ENCODE measurements at regions not wholly inside any gene's neighbourhood (a gene's known extent, or its start where the extent isn't known, plus 50 kb on each side); places are given as distances from the start of the nearest gene placed in this dataset.
"Not testable (repeated sequence)": the region's sequence is repeated elsewhere in the genome, so short reads cannot be mapped to it uniquely, and the experiment has no call there.

DNA sequence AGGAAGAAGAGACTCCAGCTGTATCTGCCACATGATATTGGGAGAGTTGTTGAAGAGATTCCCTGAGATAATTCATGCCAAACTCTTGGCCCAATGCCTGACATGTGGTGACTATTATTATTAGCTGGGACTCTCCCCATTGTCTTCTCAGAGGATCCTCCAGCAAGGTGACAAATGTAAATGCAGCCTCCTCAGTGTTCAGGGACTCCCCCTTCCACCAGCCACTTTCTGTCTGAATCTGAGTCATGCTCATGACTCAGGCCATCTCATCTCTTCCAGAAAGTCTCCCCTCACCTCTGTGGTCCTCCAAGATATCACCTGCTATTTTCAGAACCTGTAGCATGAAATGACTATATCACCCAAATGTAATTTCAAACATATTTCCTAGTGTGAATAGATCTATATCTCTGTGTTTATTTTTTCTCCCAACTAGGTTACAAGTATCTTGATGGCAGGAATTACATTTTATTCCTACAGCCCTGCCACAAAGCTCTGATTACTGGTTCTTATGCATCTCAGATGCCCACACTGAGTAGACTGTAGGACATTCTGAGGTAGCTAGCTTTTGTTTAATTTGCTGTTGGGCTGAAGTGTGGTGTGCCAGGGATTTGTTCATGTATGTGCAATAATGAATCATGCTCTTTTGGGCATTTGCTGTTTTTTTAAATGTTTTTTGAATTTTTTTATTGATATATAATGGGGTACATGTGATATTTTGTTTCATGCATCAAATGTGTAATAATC, 126.6 kb upstream of the IL12B start:
- DNase-seq: no peak

DNA sequence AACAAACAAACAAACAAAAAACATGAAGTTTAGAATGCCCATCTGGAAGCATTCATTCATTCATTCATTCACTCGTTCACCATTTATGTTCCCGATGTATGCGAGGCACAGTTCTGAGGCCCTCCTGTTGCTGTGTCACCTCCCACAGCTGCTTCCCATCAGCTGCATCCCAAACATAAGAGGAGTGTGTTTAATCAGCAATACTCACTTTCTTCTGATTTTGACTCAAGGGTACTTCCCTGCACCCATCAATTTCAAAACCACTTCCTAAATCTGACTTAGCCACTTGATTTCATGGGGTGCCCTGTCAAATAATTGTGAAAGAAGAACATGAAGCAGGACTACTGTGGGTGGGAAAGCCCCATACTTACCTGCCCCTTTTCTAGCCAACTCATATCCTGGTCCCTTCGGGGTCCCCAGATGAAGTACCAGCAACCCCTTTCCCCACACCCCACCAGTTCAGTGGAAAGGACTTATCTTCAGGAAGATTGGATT, 128.0 kb upstream of the IL12B start:
- no peak for DNase-seq

DNA sequence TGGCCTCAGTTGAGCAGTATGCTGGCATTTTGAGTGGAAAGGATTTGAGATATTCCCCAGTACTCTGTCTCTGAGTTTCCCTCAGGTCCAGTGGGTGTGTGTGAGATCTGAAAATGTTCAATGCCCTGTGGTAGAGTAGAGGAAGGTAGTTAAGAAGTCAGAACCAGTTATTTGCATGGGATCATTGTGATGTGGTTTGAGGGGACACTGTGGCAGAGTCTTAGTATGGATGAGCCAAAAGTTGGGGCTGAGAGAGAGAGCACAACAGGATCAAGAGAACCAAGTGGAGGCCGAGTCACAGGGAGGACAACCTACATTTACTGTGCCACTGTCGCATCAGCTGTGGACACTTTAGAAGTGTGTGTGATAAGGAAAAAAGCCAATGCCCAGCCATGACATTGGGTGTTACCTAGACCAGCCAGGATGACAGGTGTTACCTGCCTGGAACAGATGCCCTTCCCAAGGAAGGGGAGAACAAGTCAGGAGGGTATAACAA, 128.9 kb upstream of the IL12B start:
- no peak for DNase-seq

DNA sequence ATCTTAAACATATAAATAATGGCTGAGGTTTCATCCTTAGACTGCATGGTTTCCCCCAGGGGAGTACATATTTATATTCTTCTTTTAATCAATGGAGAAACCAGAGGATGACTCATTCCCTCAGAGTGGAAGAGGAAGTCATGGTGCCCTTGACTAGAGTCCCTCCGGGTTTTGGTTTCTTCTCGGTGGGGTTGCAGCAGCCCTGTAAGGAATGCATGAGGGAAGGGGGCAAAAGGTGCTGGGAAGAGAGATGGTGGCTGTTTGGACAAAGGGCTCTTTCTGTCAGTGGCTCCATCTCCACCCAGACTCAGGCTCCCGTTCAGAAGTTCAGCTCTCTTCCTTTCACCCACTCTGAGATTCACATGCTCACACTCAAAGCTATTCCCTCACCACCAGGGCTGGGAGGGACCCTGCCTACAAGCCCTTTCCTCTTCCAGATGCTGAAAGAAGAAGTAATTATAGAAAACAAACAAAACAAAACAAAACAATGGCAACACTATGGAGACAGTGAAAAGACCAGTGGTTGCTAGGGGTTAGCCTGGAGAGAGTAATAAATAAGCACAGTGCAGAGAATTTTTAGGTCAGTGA, 129.8 kb upstream of the IL12B start:
- DNase-seq: no peak

DNA sequence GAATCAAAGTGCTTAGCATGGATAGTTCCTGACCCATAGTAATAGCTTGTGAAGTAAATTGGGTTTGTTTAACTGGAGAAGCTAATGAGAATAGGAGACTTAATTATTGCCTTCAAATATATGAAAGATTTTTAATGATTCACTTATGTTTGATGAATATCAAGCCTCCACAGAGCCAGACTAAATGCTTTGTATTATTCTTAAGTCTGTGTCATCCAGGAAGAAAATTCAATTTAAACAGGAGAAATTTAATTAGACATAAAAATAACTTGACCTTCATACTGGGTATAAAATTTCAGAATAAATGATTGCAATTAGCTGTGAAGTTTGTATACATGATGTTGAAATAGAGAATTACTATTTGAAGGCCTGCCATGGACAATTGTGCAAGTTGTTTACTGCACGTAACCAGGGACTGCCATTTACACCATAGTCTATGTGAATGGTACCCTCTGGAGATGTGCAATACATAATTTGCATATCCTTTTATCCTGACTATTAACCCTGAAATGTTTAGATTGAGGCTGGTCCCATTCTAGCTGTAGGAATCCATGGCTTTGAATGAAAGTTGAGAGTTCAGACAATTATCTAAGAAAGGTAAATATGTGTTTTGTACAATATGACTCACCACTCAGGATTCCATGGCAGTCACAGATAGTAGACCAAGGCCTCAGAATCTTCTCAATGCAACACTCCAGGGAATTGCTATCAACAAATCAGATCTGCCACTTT, 133.5 kb upstream of the IL12B start:
- DNase-seq: no peak

DNA sequence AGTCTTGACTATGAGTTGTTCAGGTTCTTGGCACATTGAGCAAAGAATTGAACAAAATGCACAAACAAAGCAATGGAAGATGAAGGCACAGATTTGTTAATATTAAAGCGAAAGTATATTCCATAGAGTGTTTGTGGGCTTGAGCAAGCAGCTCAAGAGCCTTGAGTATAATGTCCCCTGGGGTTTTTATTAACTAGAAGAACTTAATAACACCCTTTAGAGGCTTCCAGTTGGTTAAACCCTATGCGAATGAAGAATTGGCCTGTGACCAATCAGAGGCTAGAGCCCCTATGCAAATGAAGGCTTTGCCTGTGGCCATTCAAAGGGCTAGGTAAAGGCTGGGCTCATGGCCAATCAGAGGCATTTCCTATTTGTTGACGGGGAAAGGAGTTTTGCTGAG, 135.3 kb upstream of the IL12B start:
- no peak for DNase-seq

DNA sequence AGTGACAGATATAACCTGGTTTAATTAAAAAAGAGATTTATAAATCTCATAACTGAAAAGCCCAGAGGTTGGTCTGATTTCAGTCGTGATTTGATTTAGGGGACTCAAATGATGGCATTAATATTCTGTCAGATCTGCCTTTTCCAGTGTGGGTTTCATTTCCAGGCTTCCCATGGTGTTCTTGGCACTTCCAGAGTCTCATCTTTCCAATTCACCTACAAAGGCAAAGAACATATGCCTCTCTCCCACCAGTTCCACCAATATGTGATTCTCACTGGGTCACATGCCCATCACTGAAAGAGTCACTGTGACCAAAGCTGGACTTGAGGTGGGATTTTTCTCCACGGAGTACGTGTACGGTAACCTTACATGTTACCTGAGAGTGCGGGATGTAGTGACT, 137.4 kb upstream of the IL12B start:
- no peak for DNase-seq

DNA sequence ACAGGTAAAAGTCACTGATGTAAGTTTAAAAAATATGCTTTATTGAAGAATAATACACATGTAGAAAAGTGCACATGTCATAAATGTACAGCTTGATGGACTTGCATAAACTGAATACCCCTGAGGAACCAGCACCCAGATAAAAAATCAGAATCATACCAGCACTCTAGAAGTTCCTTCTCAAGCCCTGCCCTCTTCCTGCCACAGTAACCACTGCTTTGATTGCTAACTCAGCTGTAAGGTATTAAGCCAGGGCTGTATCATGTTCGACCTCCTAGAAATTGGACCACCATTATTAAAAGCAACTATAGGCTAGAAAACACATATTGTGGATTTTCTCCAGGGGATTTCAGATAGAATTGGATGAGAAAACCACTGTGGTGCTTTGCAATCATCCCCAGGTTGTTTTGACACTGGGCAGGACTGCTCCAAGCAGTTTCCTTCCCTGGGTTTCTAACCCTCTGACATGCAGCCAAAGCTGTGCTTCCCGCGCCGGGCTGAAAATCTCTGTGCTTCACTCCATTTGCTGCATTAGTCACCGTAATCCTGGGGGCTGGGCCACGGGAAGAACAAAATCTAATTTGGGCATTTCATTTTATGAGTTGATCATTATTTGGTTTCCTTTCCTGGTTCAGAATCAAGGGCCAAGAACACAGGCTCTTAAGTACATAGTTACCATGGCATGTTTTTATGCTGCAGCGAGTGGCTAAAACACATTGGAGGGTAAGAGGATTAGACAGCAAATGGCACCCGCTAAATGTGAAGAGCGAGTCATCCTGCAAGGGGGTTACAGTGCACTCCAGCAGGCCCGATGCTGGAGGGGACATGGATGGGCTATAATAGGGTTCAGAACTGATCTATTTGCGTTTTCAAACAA, 139.4 kb upstream of the IL12B start:
- no peak for DNase-seq

DNA sequence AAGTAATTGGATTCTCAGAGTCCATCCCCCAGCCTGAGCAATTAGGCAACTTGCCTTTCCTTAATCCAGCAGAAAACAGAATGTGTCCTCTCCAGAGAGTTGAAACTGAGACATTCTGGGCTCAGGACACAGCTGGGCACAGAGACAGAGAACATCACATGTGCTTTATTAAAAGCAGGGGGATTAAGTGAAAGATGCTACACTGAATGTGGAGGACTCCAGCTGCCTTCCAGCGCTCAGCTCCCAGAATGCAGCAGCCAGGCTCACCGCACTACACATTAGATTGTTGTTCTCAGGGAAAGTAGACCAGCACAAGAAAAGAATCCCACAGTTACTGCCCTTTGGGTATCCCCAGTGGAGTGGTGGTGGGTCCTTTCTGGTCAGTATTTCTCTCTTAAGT, 141.6 kb upstream of the IL12B start:
- DNase-seq: no peak

DNA sequence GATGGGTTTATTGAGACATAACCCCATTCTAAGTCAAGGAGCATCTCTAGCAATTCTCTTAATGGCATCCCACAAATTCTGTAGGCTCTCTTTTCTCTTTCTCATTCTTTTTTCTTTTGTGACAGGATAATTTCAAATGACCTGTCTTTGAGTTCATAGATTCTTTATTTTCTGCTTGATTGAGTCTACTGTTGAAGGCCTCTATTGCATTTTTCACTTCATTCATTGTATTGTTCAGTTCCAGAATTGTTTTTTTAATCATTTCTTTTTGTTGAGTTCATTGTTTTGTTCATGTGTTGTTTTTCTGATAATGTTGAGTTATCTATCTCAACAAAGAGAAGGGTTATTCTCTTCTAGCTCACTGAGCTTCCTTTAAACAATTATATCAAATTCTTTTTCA, 144.7 kb upstream of the IL12B start:
- DNase-seq: no peak

DNA sequence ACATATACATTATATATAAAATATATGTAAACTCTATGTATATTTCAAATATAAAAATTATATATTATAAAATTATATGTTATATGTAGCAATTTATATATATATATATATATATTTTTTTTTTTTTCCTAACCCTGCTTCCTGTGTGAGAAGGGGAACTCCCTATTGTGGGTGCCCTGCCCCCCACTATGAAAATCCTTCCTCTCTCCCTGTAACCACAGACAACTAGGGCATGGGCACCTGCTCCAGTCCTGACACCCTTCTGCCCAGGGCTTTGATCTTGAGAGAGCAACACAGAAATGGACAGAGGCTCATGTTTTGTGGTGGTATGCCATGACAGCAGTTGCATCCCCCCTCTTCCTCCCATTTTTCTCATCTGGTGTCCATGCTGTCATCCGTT, 148.7 kb upstream of the IL12B start:
- DNase-seq: no peak

DNA sequence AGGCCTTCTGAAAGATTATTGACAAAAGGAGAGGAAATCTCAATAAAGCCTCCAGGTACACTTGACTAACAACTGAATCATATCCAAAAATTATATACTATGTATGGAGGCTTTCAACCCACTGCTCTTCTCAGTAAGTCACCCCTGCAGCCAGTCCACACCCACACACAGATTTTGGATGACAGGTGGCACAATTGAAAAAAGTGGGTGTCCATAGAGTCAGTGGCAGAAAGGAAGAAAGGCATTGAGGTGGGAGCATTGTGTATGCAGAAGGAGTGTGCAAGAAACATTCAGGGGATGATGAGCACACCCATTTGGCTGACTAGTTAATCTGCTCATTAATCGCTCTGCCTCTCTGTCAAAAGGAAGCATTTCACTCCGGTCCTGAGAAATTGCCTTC, 150.6 kb upstream of the IL12B start:
- DNase-seq: no peak

DNA sequence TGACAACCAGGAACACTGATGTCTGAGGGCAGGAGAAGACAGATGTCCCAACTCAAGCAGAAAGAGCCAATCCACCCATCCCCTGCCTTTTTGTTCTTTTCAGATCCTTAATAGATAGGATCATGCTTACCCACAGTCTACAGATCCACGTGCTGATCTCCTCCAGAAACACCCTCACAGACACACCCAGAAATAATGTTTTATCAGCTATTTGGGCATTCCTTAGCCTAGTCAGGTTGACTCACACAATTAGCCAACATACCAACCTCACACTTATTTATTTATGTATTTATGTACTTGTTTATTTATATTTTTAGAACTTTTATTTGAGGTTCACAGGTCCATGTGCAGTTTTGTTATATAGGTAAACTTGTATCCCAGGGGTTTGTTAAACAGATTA, 151.5 kb upstream of the IL12B start:
- no peak for DNase-seq

DNA sequence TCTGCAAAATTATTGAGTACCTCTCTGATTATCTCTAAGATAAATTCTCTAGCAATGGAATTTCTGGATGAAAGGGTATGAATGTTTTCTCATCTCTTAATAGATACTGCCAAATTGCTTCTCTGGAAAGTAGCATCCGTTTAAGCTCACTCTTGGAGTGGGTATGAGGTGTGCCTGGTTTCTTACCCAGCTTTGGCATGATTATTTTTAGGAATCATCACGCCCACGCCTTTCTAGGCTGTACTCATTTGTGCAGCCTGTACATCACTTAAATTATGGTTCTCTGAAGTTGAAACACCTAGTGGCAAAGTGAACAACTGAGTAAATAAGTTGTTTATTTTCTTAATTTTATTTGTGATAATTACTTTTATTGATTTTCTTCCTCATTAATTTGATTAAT, 156.5 kb upstream of the IL12B start:
- no peak for DNase-seq

DNA sequence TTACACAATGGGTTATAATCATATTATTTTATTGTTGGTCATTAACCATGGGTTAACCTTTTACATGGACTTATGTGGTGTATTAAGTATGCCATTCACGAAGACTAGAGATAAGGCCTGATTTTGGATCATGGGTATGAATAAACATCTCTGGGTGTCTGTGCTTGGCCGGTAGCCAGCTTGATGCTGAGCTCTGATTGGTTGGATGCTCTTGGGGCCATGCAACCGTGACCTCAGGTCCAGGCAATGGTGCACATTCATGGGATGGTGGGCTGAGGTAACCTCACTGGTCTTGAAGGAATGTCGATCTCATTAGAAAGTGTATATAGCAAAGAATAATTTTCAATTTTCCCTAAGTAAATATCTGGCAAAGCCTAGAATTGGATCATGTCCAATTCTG, 158.2 kb upstream of the IL12B start:
- DNase-seq: no peak

DNA sequence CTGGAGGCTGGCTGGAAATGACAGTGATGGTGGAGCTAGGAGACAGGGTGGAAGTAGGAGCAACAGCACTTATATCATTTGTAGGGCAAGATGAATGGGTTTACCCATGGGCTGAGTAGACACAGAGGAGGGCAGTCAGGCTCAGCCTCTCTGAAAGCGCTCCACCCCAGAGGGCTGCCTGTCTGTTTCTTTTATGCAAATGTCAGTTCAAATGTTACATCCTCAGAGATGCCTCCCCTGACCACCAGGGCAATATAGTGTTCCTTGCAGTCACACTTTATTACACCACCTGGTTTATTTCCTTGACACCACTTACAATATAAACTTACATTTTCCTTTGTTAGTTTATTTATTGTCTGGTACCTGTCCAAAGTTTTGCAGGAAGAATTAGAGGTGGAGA, 159.5 kb upstream of the IL12B start:
- no peak for DNase-seq

DNA sequence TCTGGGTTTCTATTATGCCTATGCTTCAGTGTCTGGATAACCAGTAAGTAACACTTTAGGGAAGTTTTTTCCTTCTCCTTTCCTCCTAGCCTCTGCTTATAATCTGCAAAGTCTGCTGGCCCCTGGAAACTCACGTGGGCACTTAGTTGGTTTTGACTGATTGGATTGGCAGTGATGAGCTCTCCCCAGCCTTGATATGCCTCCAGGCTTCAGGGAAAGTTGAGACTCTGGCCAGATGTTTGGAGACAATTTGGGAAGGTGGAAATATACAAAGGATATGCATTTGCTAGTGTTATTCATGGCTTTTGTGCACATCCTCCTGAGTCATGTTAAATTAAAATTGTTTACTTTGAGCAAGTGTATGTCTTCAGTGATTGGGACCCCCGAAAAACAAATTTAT, 160.2 kb upstream of the IL12B start:
- DNase-seq: no peak

DNA sequence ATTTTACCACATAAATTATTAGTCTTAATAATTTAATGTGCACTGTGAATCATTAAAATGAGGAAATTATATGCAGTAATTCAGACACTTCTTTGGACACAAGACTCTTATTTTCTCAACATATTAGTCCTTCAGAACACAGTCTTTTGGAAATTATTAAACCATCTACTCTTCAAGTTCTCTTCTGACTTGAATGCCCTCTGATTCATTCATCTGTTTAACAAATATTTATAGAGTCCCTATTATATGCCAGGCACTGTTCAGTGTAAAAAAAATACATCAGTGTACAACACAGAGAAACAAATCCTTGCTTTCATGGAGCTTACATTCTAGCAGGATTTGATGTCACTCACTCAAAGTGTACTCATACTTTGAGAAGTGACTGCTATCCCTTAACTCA, 163.4 kb upstream of the IL12B start:
- no peak for DNase-seq

DNA sequence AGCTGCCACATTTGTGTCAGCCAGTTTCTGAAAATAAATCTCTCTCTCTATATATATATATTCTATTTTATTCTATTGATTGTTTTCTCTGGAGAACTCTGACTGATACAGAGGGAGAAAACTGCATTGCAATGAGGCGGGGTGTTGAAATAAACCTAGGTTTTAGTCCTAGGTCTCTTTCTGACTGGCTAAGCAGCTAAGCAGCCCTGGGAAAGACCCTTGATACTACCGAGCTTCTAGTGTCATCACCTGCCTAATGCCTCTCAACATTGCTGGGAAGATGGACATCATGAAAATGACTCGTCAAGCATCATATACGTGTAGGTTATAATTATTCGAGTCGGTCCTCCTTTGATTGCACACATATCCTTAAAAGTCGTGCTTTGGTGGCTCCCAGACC, 166.5 kb upstream of the IL12B start:
- no peak for DNase-seq

DNA sequence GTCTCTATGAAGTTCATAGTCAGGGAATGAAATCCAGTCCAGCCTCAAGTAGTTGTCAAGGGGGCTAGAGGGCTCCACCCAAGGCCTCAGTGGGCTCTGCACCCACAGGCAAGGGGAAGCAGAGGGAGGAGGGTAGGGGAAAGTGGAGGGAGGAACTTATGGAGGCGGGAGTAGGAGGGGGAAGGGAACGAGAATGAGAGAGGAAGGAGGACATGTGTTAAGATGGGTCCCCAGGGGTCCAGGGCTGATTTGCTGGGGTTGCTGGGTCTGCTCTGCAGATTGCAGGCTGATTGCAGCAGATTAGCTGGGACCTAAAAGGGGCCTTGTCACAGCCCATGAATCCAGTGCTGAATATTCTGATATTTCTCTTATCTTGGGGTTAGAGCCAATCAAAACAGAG, 166.9 kb upstream of the IL12B start:
- no peak for DNase-seq

DNA sequence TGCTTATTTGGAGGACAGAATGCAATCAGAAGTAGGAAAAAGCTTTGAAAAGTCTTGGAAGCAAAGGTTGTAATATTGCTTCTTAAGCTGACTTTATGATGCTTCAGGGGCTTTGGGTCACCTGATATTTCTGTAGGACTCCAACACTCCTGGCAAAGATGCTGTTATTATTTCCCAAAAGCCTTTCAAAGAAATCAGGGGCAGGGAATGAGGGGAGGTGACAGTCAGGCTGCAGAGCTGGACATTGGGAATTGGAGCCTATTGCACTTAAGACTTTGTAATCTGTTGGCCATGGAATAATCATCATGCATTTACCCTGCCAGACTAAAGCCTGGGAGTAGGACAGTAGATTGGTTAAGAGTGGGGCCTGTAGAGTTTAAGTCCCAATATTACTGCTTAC, 168.3 kb upstream of the IL12B start:
- DNase-seq: no peak

DNA sequence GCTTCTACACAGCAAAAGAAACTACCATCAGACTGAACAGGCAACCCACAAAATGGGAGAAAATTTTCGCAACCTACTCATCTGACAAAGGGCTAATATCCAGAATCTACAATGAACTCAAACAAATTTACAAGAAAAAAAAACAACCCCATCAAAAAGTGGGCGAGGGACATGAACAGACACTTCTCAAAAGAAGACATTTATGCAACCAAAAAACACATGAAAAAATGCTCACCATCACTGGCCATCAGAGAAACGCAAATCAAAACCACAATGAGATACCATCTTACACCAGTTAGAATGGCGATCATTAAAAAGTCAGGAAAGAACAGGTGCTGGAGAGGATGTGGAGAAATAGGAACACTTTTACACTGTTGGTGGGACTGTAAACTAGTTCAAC, 171.8 kb upstream of the IL12B start:
- not testable (repeated sequence) for DNase-seq

DNA sequence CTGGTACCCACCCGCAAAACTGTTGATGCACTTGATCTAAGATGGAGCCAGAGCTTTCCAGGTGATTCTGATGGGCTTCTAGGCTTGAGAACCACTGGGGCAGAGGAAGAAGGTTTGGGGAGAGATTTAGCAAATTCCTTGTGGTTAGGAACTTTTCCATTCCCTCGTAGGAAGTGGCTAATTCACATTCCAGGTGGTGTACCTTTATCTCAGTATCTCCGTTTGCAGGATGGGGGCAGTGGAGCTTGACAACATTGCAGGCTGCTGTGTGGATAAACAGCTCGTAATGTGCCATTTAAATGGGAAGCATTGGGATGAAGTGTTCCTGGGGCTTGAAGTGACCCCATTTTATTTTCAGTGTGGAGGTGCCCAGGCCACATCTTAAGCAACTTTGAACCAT, 172.9 kb upstream of the IL12B start:
- DNase-seq: no peak
